Erythroblast (primary cell): ENCODE measurements at regions not wholly inside any gene's neighbourhood (a gene's known extent, or its start where the extent isn't known, plus 50 kb on each side); places are given as distances from the start of the nearest gene placed in this dataset.

ENCODE experiments used
- GATA1 ChIP-seq: IDR thresholded peaks from 2 replicates; pipeline ENCODE4 v1.6.1; 2011; ENCODE audit warnings: low read depth, mild to moderate bottlenecking, control low read depth, low read length, moderate library complexity
- POLR2A ChIP-seq: IDR thresholded peaks from 2 replicates; pipeline ENCODE4 v1.6.1; 2011; ENCODE audit warnings: mild to moderate bottlenecking, low read length

DNA sequence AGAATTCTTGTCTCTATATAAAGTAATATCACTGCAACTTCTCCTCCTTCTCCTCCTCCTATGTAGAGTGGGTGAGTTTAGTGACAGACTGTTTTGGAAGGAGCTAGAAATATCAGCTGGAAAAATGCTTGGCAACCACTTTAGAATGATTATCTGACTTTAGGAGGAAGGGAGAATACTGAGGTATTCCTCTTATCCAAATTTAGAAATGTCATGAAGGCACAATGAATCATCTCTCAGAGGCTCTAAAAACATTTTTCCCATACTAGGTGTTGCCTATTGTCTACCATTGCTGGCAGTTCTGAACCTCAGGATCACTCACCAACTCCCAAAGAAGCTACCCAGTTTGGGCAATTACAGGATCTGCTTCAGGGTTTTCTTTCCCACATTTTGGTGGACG lies 306.6 kb upstream of the ATP2B1 start:
- TF ChIP-seq POLR2A (no peak), GATA1 (no peak)
